Esophagus (tissue), 2 donors: ENCODE measurements at regions not wholly inside any gene's neighbourhood (a gene's known extent, or its start where the extent isn't known, plus 50 kb on each side); places are given as distances from the start of the nearest gene placed in this dataset.
"Not testable (repeated sequence)": the region's sequence is repeated elsewhere in the genome, so short reads cannot be mapped to it uniquely, and the experiment has no call there.

Experiments used
- H3K27ac ChIP-seq, 2 donors: one replicate each; pipeline ENCODE4 v1.5.1; 2013; ENCODE audit warnings: low read depth in 2 of 2, mild to moderate bottlenecking in 2 of 2, inconsistent platforms in 1 of 2, low read length in 1 of 2, moderate library complexity in 1 of 2
- H3K27me3 ChIP-seq, 2 donors: one replicate each; pipeline ENCODE4 v1.6.1; 2013; ENCODE audit warnings: low read length in 2 of 2, control low read depth in 1 of 2, mild to moderate bottlenecking in 1 of 2; ENCODE audit not compliant: insufficient read depth in 2 of 2, control insufficient read depth in 1 of 2
- H3K36me3 ChIP-seq, 2 donors: one replicate each; pipeline ENCODE4 v1.6.1; 2013; ENCODE audit warnings: low read length in 1 of 2; ENCODE audit not compliant: control insufficient read depth in 2 of 2, insufficient read depth in 2 of 2
- H3K4me1 ChIP-seq, 2 donors: one replicate each; pipeline ENCODE4 v1.6.1; 2013; ENCODE audit warnings: low read length in 1 of 2; ENCODE audit not compliant: control insufficient read depth in 2 of 2, insufficient read depth in 2 of 2
- H3K4me3 ChIP-seq, 2 donors: one replicate each; pipeline ENCODE4 v1.5.1; 2013; ENCODE audit warnings: low read length in 2 of 2, mild to moderate bottlenecking in 2 of 2, low read depth in 1 of 2, moderate library complexity in 1 of 2
- H3K9me3 ChIP-seq, 2 donors: one replicate each; pipeline ENCODE4 v1.6.1; 2013; ENCODE audit warnings: mild to moderate bottlenecking in 2 of 2, low read depth in 1 of 2, low read length in 1 of 2, moderate library complexity in 1 of 2; ENCODE audit not compliant: control insufficient read depth in 2 of 2, insufficient read depth in 1 of 2
- WGBS, 2 donors: extraction: QIAGEN DNeasy Blood & Tissue Kit; methylation state at CpG; one replicate each; pipeline ENCODE4 v1.1.7; 2013; 5-methylcytosine and 5-hydroxymethylcytosine counted together
- donor health status: healthy with polysubstance abuse.
- donor health status: Bipolar disorder and iron deficiency.

DNA sequence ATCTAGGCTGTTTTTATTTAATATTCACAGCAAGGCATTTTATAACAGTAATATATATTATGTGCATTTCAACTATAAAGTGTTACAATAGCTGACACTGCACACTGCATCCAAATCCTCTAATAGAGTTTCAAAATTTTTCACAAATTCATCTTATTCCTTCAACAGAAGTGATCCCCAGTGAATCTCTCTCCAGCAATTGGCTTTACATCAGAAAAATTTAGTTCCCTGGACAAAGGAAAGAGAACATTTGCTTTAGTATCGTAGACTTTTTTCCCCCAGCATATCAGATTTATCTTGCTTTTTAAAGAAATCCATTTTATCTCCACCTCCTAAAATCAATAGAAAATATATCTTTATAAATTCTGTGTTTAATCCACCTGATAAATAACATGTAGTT lies 868.6 kb downstream of the TBL1XR1 start:
- H3K27me3 ChIP-seq: no peaks in the 10 kb centered on the region
- no peak overlapping the region for H3K27ac ChIP-seq
- 82 to 86% methylated on average over 1 of the region's 1 CpG for whole genome bisulfite sequencing, 2 donors
- H3K4me1 ChIP-seq: no peaks in the 10 kb centered on the region
- H3K4me3 ChIP-seq: no peak overlapping the region
- no peaks in the 10 kb centered on the region for H3K9me3 ChIP-seq
- no peaks in the 10 kb centered on the region for H3K36me3 ChIP-seq

DNA sequence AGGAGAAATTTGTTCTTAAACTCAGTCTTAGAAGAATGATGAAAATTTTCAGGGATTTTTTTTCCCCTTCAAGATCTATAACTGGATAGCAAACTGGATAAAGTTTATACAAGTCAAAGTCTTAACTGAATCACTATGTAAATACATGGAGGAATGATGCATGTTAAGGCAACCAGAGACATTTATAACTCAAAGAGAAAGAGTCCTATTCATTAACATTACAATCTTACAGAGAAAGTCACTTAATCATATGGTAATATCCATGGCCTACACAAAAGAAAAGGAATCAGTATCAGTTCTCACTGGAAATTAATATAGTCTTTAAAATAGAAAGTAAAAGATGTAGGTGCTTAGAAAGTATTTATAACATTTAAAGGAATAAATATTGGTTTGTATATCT lies 869.1 kb downstream of the TBL1XR1 start:
- Histone ChIP-seq H3K36me3 (no peaks in the 10 kb centered on the region), H3K4me3 (no peak overlapping the region), H3K9me3 (no peaks in the 10 kb centered on the region), H3K4me1 (no peaks in the 10 kb centered on the region), H3K27ac (no peak overlapping the region), H3K27me3 (no peaks in the 10 kb centered on the region)

GRCh38 chr3:176326894-176327490 lies 870.3 kb downstream of the TBL1XR1 start:
- not testable (repeated sequence) for H3K4me3 ChIP-seq, H3K27me3 ChIP-seq, H3K4me1 ChIP-seq, H3K27ac ChIP-seq, H3K36me3 ChIP-seq, H3K9me3 ChIP-seq
- WGBS, 2 donors: 66 to 72% methylated on average over 8 to 9 of the region's 9 CpGs

GRCh38 chr3:176321532-176321931 lies 875.8 kb downstream of the TBL1XR1 start:
- H3K27me3 ChIP-seq, H3K27ac ChIP-seq, H3K36me3 ChIP-seq, H3K9me3 ChIP-seq, H3K4me1 ChIP-seq, H3K4me3 ChIP-seq: not testable (repeated sequence)
- 83 to 89% methylated on average over 7 to 8 of the region's 8 CpGs for WGBS, 2 donors

- 89 to 91% methylated on average over 2 of the region's 2 CpGs for WGBS, 2 donors
- Histone ChIP-seq H3K4me1 (no peaks in the 10 kb centered on the region), H3K4me3 (no peak overlapping the region), H3K9me3 (no peaks in the 10 kb centered on the region), H3K27me3 (no peaks in the 10 kb centered on the region), H3K36me3 (no peaks in the 10 kb centered on the region), H3K27ac (no peak overlapping the region)
These were observed 876.2 kb downstream of the TBL1XR1 start for GRCh38 chr3:176321099-176321498.

GRCh38 chr3:176313426-176313825 lies 883.9 kb downstream of the TBL1XR1 start:
- no peak overlapping the region for H3K27ac ChIP-seq
- H3K9me3 ChIP-seq: no peaks in the 10 kb centered on the region
- H3K4me3 ChIP-seq: no peak overlapping the region
- no peaks in the 10 kb centered on the region for H3K27me3 ChIP-seq
- 66 to 72% methylated on average over 3 of the region's 3 CpGs for WGBS, 2 donors
- no peaks in the 10 kb centered on the region for H3K36me3 ChIP-seq
- H3K4me1 ChIP-seq: no peaks in the 10 kb centered on the region

- no peaks in the 10 kb centered on the region for H3K9me3 ChIP-seq
- WGBS, 2 donors: 85 to 86% methylated on average over 4 of the region's 4 CpGs
These were observed 886.6 kb downstream of the TBL1XR1 start for GRCh38 chr3:176310641-176311040.

GRCh38 chr3:176302271-176302670 lies 895.0 kb downstream of the TBL1XR1 start:
- no peak overlapping the region for H3K4me3 ChIP-seq
- H3K36me3 ChIP-seq: no peaks in the 10 kb centered on the region
- 94 to 97% methylated on average over 2 of the region's 2 CpGs for WGBS, 2 donors
- H3K9me3 ChIP-seq: no peaks in the 10 kb centered on the region
- no peaks in the 10 kb centered on the region for H3K4me1 ChIP-seq
- no peak overlapping the region for H3K27ac ChIP-seq
- H3K27me3 ChIP-seq: no peaks in the 10 kb centered on the region

More at GRCh38 chr3:176310641-176311040, 886.6 kb downstream of the TBL1XR1 start:
- Histone ChIP-seq H3K36me3 (no peaks in the 10 kb centered on the region), H3K4me1 (no peaks in the 10 kb centered on the region), H3K4me3 (no peak overlapping the region), H3K27ac (no peak overlapping the region), H3K27me3 (no peaks in the 10 kb centered on the region)

- WGBS, 2 donors: 92 to 93% methylated on average over 1 of the region's 1 CpG
- Histone ChIP-seq H3K4me3 (no peak overlapping the region), H3K36me3 (no peaks in the 10 kb centered on the region), H3K4me1 (no peaks in the 10 kb centered on the region), H3K9me3 (no peaks in the 10 kb centered on the region), H3K27me3 (peaks cover 0 to 2% of the 10 kb centered on the region in 2 donors), H3K27ac (no peak overlapping the region)
These were observed 901.1 kb downstream of the TBL1XR1 start for GRCh38 chr3:176296066-176296597.

- Histone ChIP-seq H3K27ac (no peak overlapping the region), H3K27me3 (peaks cover 0 to 2% of the 10 kb centered on the region in 2 donors), H3K9me3 (no peaks in the 10 kb centered on the region), H3K4me1 (no peaks in the 10 kb centered on the region), H3K4me3 (no peak overlapping the region), H3K36me3 (no peaks in the 10 kb centered on the region)
- 64 to 75% methylated on average over 2 of the region's 2 CpGs for WGBS, 2 donors
These were observed 904.0 kb downstream of the TBL1XR1 start for GRCh38 chr3:176293276-176293675.
